OCI-LY1 (cell line): ENCODE measurements at regions not wholly inside any gene's neighbourhood (a gene's known extent, or its start where the extent isn't known, plus 50 kb on each side); places are given as distances from the start of the nearest gene placed in this dataset.

Experiments used
- CTCF ChIP-seq: fragments of 200-600 bp; sonication (generic), shearing (Covaris generic); IDR thresholded peaks from 2 replicates; pipeline ENCODE4 v1.5.1; 2017; ENCODE audit warnings: mild to moderate bottlenecking, antibody characterized with exemption, low read length, moderate library complexity, mixed read lengths
- EZH2 ChIP-seq: fragments of 200-600 bp; sonication (generic), shearing (Covaris generic); IDR thresholded peaks from 2 replicates; pipeline ENCODE4 v1.8.0; 2017; ENCODE audit warnings: borderline replicate concordance, mixed run types, mild to moderate bottlenecking, antibody characterized with exemption, low read length, moderate library complexity, mixed read lengths

- TF ChIP-seq CTCF (no peak), EZH2 (no peak)
Measured at GRCh38 chr3:72407766-72408165, 440.5 kb downstream of the SHQ1 start.
